HT1080 (cell line): ENCODE measurements at regions not wholly inside any gene's neighbourhood (a gene's known extent, or its start where the extent isn't known, plus 50 kb on each side); places are given as distances from the start of the nearest gene placed in this dataset.

Experiments
- DNase-seq: peaks from one replicate; pipeline ENCODE4 v3.0.0-alpha.2; 2015; ENCODE audit warnings: low read depth

- DNase-seq = no peak
Observed at GRCh38 chr17:12369065-12369464, 296.6 kb upstream of the MYOCD start.

- no peak for DNase-seq
Observed at GRCh38 chr17:12376276-12376675, 289.4 kb upstream of the MYOCD start.

GRCh38 chr17:12386225-12386624 lies 279.5 kb upstream of the MYOCD start:
- DNase-seq = no peak

- DNase-seq = peak; percentile 5
Observed at GRCh38 chr17:12388226-12388625, 277.5 kb upstream of the MYOCD start.

- DNase-seq = no peak
Observed at GRCh38 chr17:12389421-12389820, 276.3 kb upstream of the MYOCD start.

- no peak for DNase-seq
Observed at GRCh38 chr17:12390631-12391030, 275.1 kb upstream of the MYOCD start.

GRCh38 chr17:12391468-12391867 lies 274.2 kb upstream of the MYOCD start:
- DNase-seq = no peak

- peak; percentile 7 for DNase-seq
Observed at GRCh38 chr17:12395733-12396354, 269.8 kb upstream of the MYOCD start.

GRCh38 chr17:12398441-12399051 lies 267.1 kb upstream of the MYOCD start:
- DNase-seq = no peak

GRCh38 chr17:12402963-12403622 lies 262.6 kb upstream of the MYOCD start:
- peak; percentile 27 for DNase-seq

GRCh38 chr17:12403881-12404398 lies 261.8 kb upstream of the MYOCD start:
- DNase-seq = no peak

- DNase-seq = no peak
Observed at GRCh38 chr17:12406623-12407215, 259.0 kb upstream of the MYOCD start.

- no peak for DNase-seq
Observed at GRCh38 chr17:12407495-12408252, 258.0 kb upstream of the MYOCD start.

- no peak for DNase-seq
Observed at GRCh38 chr17:12409082-12409481, 256.6 kb upstream of the MYOCD start.

GRCh38 chr17:12410717-12411116 lies 255.0 kb upstream of the MYOCD start:
- DNase-seq = no peak

GRCh38 chr17:12415031-12415430 lies 250.7 kb upstream of the MYOCD start:
- peak; percentile 8 for DNase-seq

GRCh38 chr17:12421077-12421476 lies 244.6 kb upstream of the MYOCD start:
- DNase-seq = no peak

- no peak for DNase-seq
Observed at GRCh38 chr17:12421646-12422306, 243.9 kb upstream of the MYOCD start.

- DNase-seq = no peak
Observed at GRCh38 chr17:12422651-12423050, 243.0 kb upstream of the MYOCD start.

- DNase-seq = no peak
Observed at GRCh38 chr17:12423337-12423736, 242.4 kb upstream of the MYOCD start.

- no peak for DNase-seq
Observed at GRCh38 chr17:12429116-12429515, 236.6 kb upstream of the MYOCD start.
